ENCODE measurements at regions not wholly inside any gene's neighbourhood (a gene's known extent, or its start where the extent isn't known, plus 50 kb on each side); places are given as distances from the start of the nearest gene placed in this dataset.
"Not testable (repeated sequence)": the region's sequence is repeated elsewhere in the genome, so short reads cannot be mapped to it uniquely, and the experiment has no call there.

GRCh38 chr12:118537481-118537917 lies 161.1 kb downstream of the SUDS3 start:
- no peak for DNase-seq

- no peak for DNase-seq
Observed at GRCh38 chr12:118541071-118541470, 164.7 kb downstream of the SUDS3 start.

GRCh38 chr12:118541934-118542333 lies 165.6 kb downstream of the SUDS3 start:
- DNase-seq: no peak

GRCh38 chr12:118543651-118544050 lies 167.3 kb downstream of the SUDS3 start:
- DNase-seq: no peak

GRCh38 chr12:118544569-118544968 lies 168.2 kb downstream of the SUDS3 start:
- no peak for DNase-seq

GRCh38 chr12:118547606-118548005 lies 171.3 kb downstream of the SUDS3 start:
- DNase-seq: not testable (repeated sequence)

- no peak for DNase-seq
Observed at GRCh38 chr12:118548887-118549509, 172.6 kb downstream of the SUDS3 start.

GRCh38 chr12:118549510-118549980 lies 173.2 kb downstream of the SUDS3 start:
- no peak for DNase-seq

GRCh38 chr12:118553856-118554504 lies 177.6 kb downstream of the SUDS3 start:
- DNase-seq: no peak

- DNase-seq: no peak
Observed at GRCh38 chr12:118558941-118559340, 182.6 kb downstream of the SUDS3 start.

GRCh38 chr12:118560733-118561132 lies 184.4 kb downstream of the SUDS3 start:
- DNase-seq: no peak

GRCh38 chr12:118571730-118572129 lies 195.4 kb downstream of the SUDS3 start:
- DNase-seq: no peak

GRCh38 chr12:118574288-118574687 lies 197.9 kb downstream of the SUDS3 start:
- no peak for DNase-seq

GRCh38 chr12:118575730-118576129 lies 199.4 kb downstream of the SUDS3 start:
- DNase-seq: no peak

- no peak for DNase-seq
Observed at GRCh38 chr12:118581371-118581770, 205.0 kb downstream of the SUDS3 start.

GRCh38 chr12:118582863-118583262 lies 206.5 kb downstream of the SUDS3 start:
- no peak for DNase-seq

- DNase-seq: no peak
Observed at GRCh38 chr12:118586433-118586832, 210.1 kb downstream of the SUDS3 start.

GRCh38 chr12:118589162-118589561 lies 212.8 kb downstream of the SUDS3 start:
- no peak for DNase-seq

GRCh38 chr12:118590406-118591150 lies 214.2 kb downstream of the SUDS3 start:
- no peak for DNase-seq

- DNase-seq: no peak
Observed at GRCh38 chr12:118603610-118604361, 227.4 kb downstream of the SUDS3 start.

- no peak for DNase-seq
Observed at GRCh38 chr12:118606690-118607089, 230.3 kb downstream of the SUDS3 start.

GRCh38 chr12:118607831-118608230 lies 231.5 kb downstream of the SUDS3 start:
- no peak for DNase-seq

GRCh38 chr12:118608770-118609344 lies 232.5 kb downstream of the SUDS3 start:
- DNase-seq: no peak

Data from inflammatory macrophage treated with lipopolysaccharide for 4 hours (primary cell).